ENCODE measurements at regions not wholly inside any gene's neighbourhood (a gene's known extent, or its start where the extent isn't known, plus 50 kb on each side); places are given as distances from the start of the nearest gene placed in this dataset.

DNA sequence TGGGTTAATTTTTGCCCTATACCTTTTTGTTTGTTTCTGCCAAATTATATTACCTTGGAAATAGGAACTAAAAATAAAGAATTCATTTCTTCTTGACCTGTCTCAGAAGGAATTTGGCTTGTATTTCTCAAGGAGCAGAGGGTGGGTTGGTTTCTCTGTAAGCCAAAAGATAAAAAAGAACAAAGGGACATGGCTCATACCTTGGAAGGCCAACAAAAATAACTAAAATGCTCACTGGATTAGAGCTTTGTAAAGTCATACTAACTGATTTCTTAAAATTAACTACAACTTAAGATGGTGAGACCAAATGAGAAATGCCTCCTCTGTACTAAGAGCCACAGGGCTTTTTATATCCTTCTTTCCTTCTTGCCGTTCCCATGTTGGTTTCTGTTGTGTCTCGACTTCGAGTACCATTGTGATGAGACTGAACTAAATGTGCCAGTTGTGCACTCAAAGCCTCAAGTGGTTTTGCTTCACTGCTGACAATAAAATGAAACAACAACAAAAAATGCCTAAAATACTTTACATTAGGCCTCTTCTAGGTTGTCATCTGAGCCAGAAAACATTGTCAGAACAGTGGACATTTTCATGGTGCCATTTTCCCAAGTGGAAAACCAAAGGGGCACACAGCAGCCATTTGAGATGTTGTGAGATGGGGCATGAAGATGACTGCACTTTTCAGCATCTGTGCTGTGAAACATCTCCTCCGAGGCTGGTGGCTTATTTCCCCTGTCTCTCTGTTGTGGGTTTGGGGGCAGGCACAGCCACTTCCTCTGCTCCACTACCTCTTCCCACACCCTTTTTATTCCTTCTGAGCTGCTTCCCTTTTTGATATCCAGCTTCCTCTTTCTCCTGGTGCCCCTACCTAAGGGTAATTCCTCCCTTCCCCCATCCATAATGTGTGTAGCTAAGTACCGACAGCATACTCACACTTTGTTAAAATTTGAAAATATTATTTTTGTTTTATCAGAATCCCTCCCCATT lies 51.8 kb upstream of the AGR3 start:
- DNase-seq (no peak), ATAC-seq (no peak)
- Histone ChIP-seq H3K36me3 (ENCODE audit: low read depth) (no peaks in the 10 kb centered on the region), H3K9me3 (no peaks in the 10 kb centered on the region), H3K4me1 (ENCODE audit: low read depth) (peaks cover 9% of the 10 kb centered on the region), H3K4me3 (no peak overlapping the region)
- intact Hi-C loops (cut with DNase I, micrococcal nuclease) = no loop called here
- TF ChIP-seq, protein P1, sequence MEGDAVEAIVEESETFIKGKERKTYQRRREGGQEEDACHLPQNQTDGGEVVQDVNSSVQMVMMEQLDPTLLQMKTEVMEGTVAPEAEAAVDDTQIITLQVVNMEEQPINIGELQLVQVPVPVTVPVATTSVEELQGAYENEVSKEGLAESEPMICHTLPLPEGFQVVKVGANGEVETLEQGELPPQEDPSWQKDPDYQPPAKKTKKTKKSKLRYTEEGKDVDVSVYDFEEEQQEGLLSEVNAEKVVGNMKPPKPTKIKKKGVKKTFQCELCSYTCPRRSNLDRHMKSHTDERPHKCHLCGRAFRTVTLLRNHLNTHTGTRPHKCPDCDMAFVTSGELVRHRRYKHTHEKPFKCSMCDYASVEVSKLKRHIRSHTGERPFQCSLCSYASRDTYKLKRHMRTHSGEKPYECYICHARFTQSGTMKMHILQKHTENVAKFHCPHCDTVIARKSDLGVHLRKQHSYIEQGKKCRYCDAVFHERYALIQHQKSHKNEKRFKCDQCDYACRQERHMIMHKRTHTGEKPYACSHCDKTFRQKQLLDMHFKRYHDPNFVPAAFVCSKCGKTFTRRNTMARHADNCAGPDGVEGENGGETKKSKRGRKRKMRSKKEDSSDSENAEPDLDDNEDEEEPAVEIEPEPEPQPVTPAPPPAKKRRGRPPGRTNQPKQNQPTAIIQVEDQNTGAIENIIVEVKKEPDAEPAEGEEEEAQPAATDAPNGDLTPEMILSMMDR (IDR thresholded peaks at IDR 0.05) = no peak

DNA sequence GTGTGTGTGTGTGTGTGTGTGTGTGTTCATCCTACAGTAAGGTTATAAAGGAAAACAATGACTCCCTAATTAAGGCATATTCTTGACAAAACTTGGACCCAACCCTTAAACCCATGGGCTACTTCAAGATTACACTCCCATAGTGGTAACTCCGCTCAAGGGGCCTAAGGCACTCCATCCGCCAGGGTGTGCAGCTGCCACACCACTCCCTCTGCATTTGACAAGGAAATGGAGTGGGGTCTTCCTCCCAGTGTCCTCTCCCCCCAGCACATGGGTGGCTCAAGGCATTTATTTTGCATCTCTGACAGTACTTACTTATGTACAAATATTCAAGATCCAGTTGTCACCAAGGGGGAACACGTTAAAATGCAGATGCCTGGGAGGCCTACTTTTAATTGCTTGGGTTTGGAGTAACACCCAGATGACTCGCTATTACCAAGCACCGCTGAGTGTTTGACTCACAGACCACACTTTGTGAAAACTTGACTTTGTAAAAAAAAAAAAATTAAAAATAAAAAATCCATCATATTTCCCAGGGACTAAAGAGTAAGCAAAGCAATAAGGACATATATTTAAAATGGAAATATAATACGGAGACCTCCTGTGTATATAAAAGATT lies 53.0 kb upstream of the AGR3 start:
- TF ChIP-seq, protein P1 (IDR thresholded peaks at IDR 0.05) = no peak
- no peaks in the 10 kb centered on the region for H3K36me3 ChIP-seq (ENCODE audit: low read depth)
- H3K9me3 ChIP-seq = no peaks in the 10 kb centered on the region
- H3K4me1 ChIP-seq (ENCODE audit: low read depth) = peaks cover 9% of the 10 kb centered on the region
- DNase-seq (no peak), ATAC-seq (peak; percentile 11)
- no peak overlapping the region for H3K4me3 ChIP-seq
- intact Hi-C loops (cut with DNase I, micrococcal nuclease) = no loop called here

DNA sequence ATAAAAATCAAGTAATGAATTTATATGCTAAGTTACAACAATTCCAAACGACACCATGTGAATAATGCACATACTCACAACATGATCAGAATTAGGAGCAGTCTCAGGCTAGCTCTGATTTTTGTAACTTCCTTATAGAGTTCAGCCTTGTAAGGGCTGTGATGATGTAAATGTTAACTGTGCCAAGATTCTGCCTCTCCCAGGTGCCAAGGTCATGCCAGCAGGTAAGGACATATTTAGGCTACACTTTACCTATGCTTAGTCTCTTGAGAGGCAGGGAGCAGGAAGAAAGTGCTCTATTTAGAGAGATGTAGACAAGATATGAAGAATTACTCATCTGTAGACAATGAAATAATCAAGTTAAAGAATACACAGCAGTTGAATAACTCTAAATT lies 53.6 kb upstream of the AGR3 start:
- ATAC-seq (peak; percentile 98), DNase-seq (peak in 1 of 3 donors; percentile 78)
- intact Hi-C loops (cut with DNase I, micrococcal nuclease) = no loop called here
- Histone ChIP-seq H3K36me3 (ENCODE audit: low read depth) (no peaks in the 10 kb centered on the region), H3K4me1 (ENCODE audit: low read depth) (peaks cover 9% of the 10 kb centered on the region), H3K9me3 (no peaks in the 10 kb centered on the region), H3K4me3 (no peak overlapping the region)
- TF ChIP-seq, protein P1 (IDR thresholded peaks at IDR 0.05) = no peak

DNA sequence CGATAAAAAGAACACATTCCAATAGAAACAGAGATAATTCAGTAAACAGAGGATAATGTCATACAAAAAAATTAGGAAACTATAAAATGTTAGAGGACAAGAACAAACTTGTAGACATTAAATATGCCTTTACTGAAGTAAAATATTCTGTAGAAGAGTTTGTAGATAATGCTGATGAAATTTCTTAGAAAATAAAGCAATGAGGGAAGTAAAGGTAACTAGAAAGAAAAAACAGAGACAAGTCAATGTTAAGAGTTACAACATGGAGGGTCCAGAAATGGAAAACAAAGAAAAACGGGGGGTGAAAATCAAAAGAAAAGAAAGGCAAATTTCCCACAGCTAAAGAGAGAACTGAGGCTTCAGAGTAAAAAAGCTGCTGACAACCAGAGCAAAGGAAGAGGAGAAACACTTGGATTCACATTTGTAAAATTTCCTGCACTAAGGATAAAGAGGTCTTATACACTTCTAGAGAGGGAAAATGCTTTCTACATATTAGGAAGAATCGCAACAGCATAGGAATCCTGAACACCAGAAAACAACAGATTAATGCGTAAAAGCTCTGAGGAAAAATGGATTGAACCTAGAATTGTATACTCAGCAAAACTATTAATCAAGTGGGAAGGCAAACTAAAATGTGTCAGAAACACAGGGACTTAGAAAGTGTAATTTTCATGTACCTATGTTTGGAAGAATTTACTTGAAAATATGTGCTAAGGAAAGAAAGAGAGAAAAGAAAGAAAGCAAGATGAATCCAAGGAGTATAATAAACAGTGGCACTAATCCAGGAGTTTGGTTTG lies 55.0 kb upstream of the AGR3 start:
- TF ChIP-seq, protein P1 (IDR thresholded peaks at IDR 0.05) = no peak
- H3K9me3 ChIP-seq = no peaks in the 10 kb centered on the region
- H3K4me1 ChIP-seq (ENCODE audit: low read depth) = peaks cover 6% of the 10 kb centered on the region
- no peaks in the 10 kb centered on the region for H3K36me3 ChIP-seq (ENCODE audit: low read depth)
- intact Hi-C loops (cut with DNase I, micrococcal nuclease) = no loop called here
- no peak for DNase-seq
- ATAC-seq = no peak
- H3K4me3 ChIP-seq = no peak overlapping the region

DNA sequence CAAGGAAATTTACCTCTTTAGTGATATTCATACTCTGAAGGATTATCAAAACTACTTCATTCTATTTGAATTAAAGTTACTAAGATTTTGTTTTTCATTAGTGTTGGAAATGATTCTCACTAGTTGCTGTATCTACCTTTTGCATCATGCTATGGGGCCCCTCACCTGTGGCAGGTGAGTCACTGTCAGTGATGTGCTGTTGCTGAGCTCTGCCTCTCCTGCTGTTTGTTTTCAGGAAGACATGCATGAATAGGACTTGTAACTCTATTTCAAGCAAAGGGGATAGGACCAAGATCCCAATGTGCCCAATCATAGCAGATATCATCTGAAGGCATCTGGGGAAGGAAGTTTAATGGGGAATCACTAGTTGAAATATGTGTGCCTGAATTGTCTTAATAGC lies 57.4 kb upstream of the AGR3 start:
- Histone ChIP-seq H3K4me1 (ENCODE audit: low read depth) (peaks cover 6% of the 10 kb centered on the region), H3K4me3 (no peak overlapping the region), H3K36me3 (ENCODE audit: low read depth) (no peaks in the 10 kb centered on the region), H3K9me3 (peaks cover 4% of the 10 kb centered on the region)
- no peak for ATAC-seq
- intact Hi-C loops (cut with DNase I, micrococcal nuclease) = no loop called here
- TF ChIP-seq, protein P1 (IDR thresholded peaks at IDR 0.05) = no peak
- DNase-seq = no peak
